ENCODE measurements at regions not wholly inside any gene's neighbourhood (a gene's known extent, or its start where the extent isn't known, plus 50 kb on each side); places are given as distances from the start of the nearest gene placed in this dataset.

- no peaks in the 10 kb centered on the region for H3K36me3 Mint-ChIP-seq (ENCODE audit: insufficient read depth, unreplicated experiment)
- peak; percentile 43 for DNase-seq
- no peak overlapping the region for H3K4me3 Mint-ChIP-seq (ENCODE audit: low read depth, unreplicated experiment)
- no peak overlapping the region for H3K27ac Mint-ChIP-seq (ENCODE audit: unreplicated experiment)
- intact Hi-C loops (cut with micrococcal nuclease; ENCODE audit: unreplicated experiment), result no loop called here
- TF ChIP-seq CTCF (IDR thresholded peaks at IDR 0.05; ENCODE audit: unreplicated experiment), result no peak
- CTCF ChIA-PET, result no interaction called here
- peaks cover 21% of the 10 kb centered on the region for H3K4me1 Mint-ChIP-seq (ENCODE audit: low read depth, unreplicated experiment)
- BruUV-seq (replicated peaks), result no TSS peak
- H3K9me3 Mint-ChIP-seq (ENCODE audit: low read depth, unreplicated experiment), result peaks cover 5% of the 10 kb centered on the region
- no peaks in the 10 kb centered on the region for H3K27me3 Mint-ChIP-seq (ENCODE audit: unreplicated experiment)
Observed at GRCh38 chr5:54738118-54738972, 220.8 kb downstream of the SNX18 start.

- CTCF ChIA-PET, result no interaction called here
- no peaks in the 10 kb centered on the region for H3K36me3 Mint-ChIP-seq (ENCODE audit: insufficient read depth, unreplicated experiment)
Observed at GRCh38 chr5:54736003-54736797, 218.6 kb downstream of the SNX18 start.

GRCh38 chr5:54733101-54733500 lies 215.5 kb downstream of the SNX18 start:
- peaks cover 3% of the 10 kb centered on the region for H3K9me3 Mint-ChIP-seq (ENCODE audit: low read depth, unreplicated experiment)
- DNase-seq, result no peak
- H3K27ac Mint-ChIP-seq (ENCODE audit: unreplicated experiment), result no peak overlapping the region
- H3K36me3 Mint-ChIP-seq (ENCODE audit: insufficient read depth, unreplicated experiment), result no peaks in the 10 kb centered on the region
- peaks cover 3% of the 10 kb centered on the region for H3K4me1 Mint-ChIP-seq (ENCODE audit: low read depth, unreplicated experiment)
- no peak for TF ChIP-seq CTCF (IDR thresholded peaks at IDR 0.05; ENCODE audit: unreplicated experiment)
- no peaks in the 10 kb centered on the region for H3K27me3 Mint-ChIP-seq (ENCODE audit: unreplicated experiment)
- no peak overlapping the region for H3K4me3 Mint-ChIP-seq (ENCODE audit: low read depth, unreplicated experiment)
- intact Hi-C loops (cut with micrococcal nuclease; ENCODE audit: unreplicated experiment), result no loop called here
- BruUV-seq (replicated peaks), result no TSS peak
- CTCF ChIA-PET, result no interaction called here

More at GRCh38 chr5:54736003-54736797, 218.6 kb downstream of the SNX18 start:
- Mint-ChIP-seq H3K27ac (ENCODE audit: unreplicated experiment) (no peak overlapping the region), H3K4me1 (ENCODE audit: low read depth, unreplicated experiment) (peaks cover 12% of the 10 kb centered on the region), H3K9me3 (ENCODE audit: low read depth, unreplicated experiment) (peaks cover 7% of the 10 kb centered on the region), H3K27me3 (ENCODE audit: unreplicated experiment) (no peaks in the 10 kb centered on the region), H3K4me3 (ENCODE audit: low read depth, unreplicated experiment) (no peak overlapping the region)
- TF ChIP-seq CTCF (IDR thresholded peaks at IDR 0.05; ENCODE audit: unreplicated experiment), result no peak
- intact Hi-C loops (cut with micrococcal nuclease; ENCODE audit: unreplicated experiment), result no loop called here
- DNase-seq, result no peak
- BruUV-seq (replicated peaks), result no TSS peak

GRCh38 chr5:54732108-54732507 lies 214.5 kb downstream of the SNX18 start:
- CTCF ChIA-PET, result no interaction called here
- BruUV-seq (replicated peaks), result no TSS peak
- intact Hi-C loops (cut with micrococcal nuclease; ENCODE audit: unreplicated experiment), result no loop called here
- Mint-ChIP-seq H3K36me3 (ENCODE audit: insufficient read depth, unreplicated experiment) (no peaks in the 10 kb centered on the region), H3K4me1 (ENCODE audit: low read depth, unreplicated experiment) (no peaks in the 10 kb centered on the region), H3K27ac (ENCODE audit: unreplicated experiment) (no peak overlapping the region), H3K4me3 (ENCODE audit: low read depth, unreplicated experiment) (no peak overlapping the region), H3K9me3 (ENCODE audit: low read depth, unreplicated experiment) (peaks cover 3% of the 10 kb centered on the region), H3K27me3 (ENCODE audit: unreplicated experiment) (no peaks in the 10 kb centered on the region)
- no peak for DNase-seq
- TF ChIP-seq CTCF (IDR thresholded peaks at IDR 0.05; ENCODE audit: unreplicated experiment), result no peak
